NCI-H2196 (cell line): ENCODE measurements at regions not wholly inside any gene's neighbourhood (a gene's known extent, or its start where the extent isn't known, plus 50 kb on each side); places are given as distances from the start of the nearest gene placed in this dataset.
"Not testable (repeated sequence)": the region's sequence is repeated elsewhere in the genome, so short reads cannot be mapped to it uniquely, and the experiment has no call there.

Experiments used
- DNase-seq: peaks from one replicate; lab custom pipeline; 2025; ENCODE audit not compliant: unreplicated experiment; lab: John Stamatoyannopoulos, UW

GRCh38 chr16:63129411-63130125, 1093.3 kb upstream of the CDH8 start:
- DNase-seq, result no peak

GRCh38 chr16:63119905-63120304, 1083.7 kb upstream of the CDH8 start:
- DNase-seq, result not testable (repeated sequence)

GRCh38 chr16:63100082-63100481, 1063.8 kb upstream of the CDH8 start:
- DNase-seq, result no peak

- no peak for DNase-seq
These were observed 1060.6 kb upstream of the CDH8 start for GRCh38 chr16:63096857-63097256.

- no peak for DNase-seq
These were observed 1056.5 kb upstream of the CDH8 start for GRCh38 chr16:63092736-63093135.

GRCh38 chr16:63082101-63082500, 1045.9 kb upstream of the CDH8 start:
- no peak for DNase-seq

- no peak for DNase-seq
These were observed 1044.5 kb upstream of the CDH8 start for GRCh38 chr16:63080746-63081145.

- no peak for DNase-seq
These were observed 1032.8 kb upstream of the CDH8 start for GRCh38 chr16:63069047-63069446.

- DNase-seq, result no peak
These were observed 1030.9 kb upstream of the CDH8 start for GRCh38 chr16:63067141-63067540.

- no peak for DNase-seq
These were observed 1030.3 kb upstream of the CDH8 start for GRCh38 chr16:63066552-63066951.

GRCh38 chr16:63061319-63061718, 1025.1 kb upstream of the CDH8 start:
- no peak for DNase-seq

- no peak for DNase-seq
These were observed 1023.4 kb upstream of the CDH8 start for GRCh38 chr16:63059676-63060075.

GRCh38 chr16:63057341-63057740, 1021.1 kb upstream of the CDH8 start:
- no peak for DNase-seq

- DNase-seq, result no peak
These were observed 1014.2 kb upstream of the CDH8 start for GRCh38 chr16:63050391-63050790.

- no peak for DNase-seq
These were observed 1002.3 kb upstream of the CDH8 start for GRCh38 chr16:63038397-63039106.

- DNase-seq, result no peak
These were observed 1001.6 kb upstream of the CDH8 start for GRCh38 chr16:63037761-63038396.

GRCh38 chr16:63018581-63019223, 982.5 kb upstream of the CDH8 start:
- DNase-seq, result no peak

GRCh38 chr16:63008688-63009087, 972.5 kb upstream of the CDH8 start:
- DNase-seq, result no peak

- DNase-seq, result no peak
These were observed 969.1 kb upstream of the CDH8 start for GRCh38 chr16:63005356-63005755.

GRCh38 chr16:62989480-62989879, 953.2 kb upstream of the CDH8 start:
- DNase-seq, result no peak

GRCh38 chr16:62985722-62986121, 949.5 kb upstream of the CDH8 start:
- DNase-seq, result no peak

- no peak for DNase-seq
These were observed 942.2 kb upstream of the CDH8 start for GRCh38 chr16:62978451-62978850.
